Aorta (tissue), 5 donors: ENCODE measurements at regions not wholly inside any gene's neighbourhood (a gene's known extent, or its start where the extent isn't known, plus 50 kb on each side); places are given as distances from the start of the nearest gene placed in this dataset.

Experiments used
- ATAC-seq: fragments of 200-7000 bp; cut with Tn5 transposase; one replicate; pipeline ENCODE4 v1.9.1; 2022; ENCODE audit warnings: moderate library complexity; ENCODE audit not compliant: low FRiP score
- DNase-seq, 2 donors: peaks; one replicate each; pipeline ENCODE4 v3.0.0-alpha.2; 2020
- H3K27ac ChIP-seq, 2 donors: one replicate each; pipeline ENCODE4 v1.5.1; 2013; ENCODE audit warnings: low read length in 2 of 2, mild to moderate bottlenecking in 2 of 2, moderate library complexity in 2 of 2, control low read depth in 1 of 2, inconsistent platforms in 1 of 2, low read depth in 1 of 2
- H3K27me3 ChIP-seq, 2 donors: one replicate each; pipeline ENCODE4 v1.6.1; 2013; ENCODE audit warnings: control low read depth in 1 of 2, low read length in 1 of 2, mild to moderate bottlenecking in 1 of 2, moderate library complexity in 1 of 2; ENCODE audit not compliant: insufficient read depth in 2 of 2, control insufficient read depth in 1 of 2
- H3K36me3 ChIP-seq, 2 donors: one replicate each; pipeline ENCODE4 v1.6.1; 2013; ENCODE audit warnings: control low read depth in 1 of 2, low read length in 1 of 2, mild to moderate bottlenecking in 1 of 2; ENCODE audit not compliant: insufficient read depth in 2 of 2, control insufficient read depth in 1 of 2
- H3K4me1 ChIP-seq, 2 donors: one replicate each; pipeline ENCODE4 v1.6.1; 2013; ENCODE audit warnings: low read length in 2 of 2, control low read depth in 1 of 2, mild to moderate bottlenecking in 1 of 2, moderate library complexity in 1 of 2; ENCODE audit not compliant: insufficient read depth in 2 of 2, control insufficient read depth in 1 of 2
- H3K4me3 ChIP-seq, 2 donors: one replicate each; pipeline ENCODE4 v1.5.1; 2013; ENCODE audit warnings: low read length in 2 of 2, control low read depth in 1 of 2, mild to moderate bottlenecking in 1 of 2
- H3K9me3 ChIP-seq: one replicate; pipeline ENCODE4 v1.6.1; 2013; ENCODE audit warnings: mild to moderate bottlenecking, low read length; ENCODE audit not compliant: control insufficient read depth
- WGBS, 2 donors: extraction: QIAGEN DNeasy Blood & Tissue Kit; methylation state at CpG; one replicate each; pipeline ENCODE4 v1.1.7; 2013; 5-methylcytosine and 5-hydroxymethylcytosine counted together
- intact Hi-C, 2 donors: fragments of 100-400 bp; cut with DNase I; formaldehyde crosslinking; loops; one replicate each; pipeline versions ENCODE4 v1.14.2 to v1.15.0; 2022
- donor health status: healthy with polysubstance abuse.
- donor health status: Bipolar disorder and iron deficiency.
- donor health status: DM: no; HTN: no; CAD: no.
- donor health status: DM: no; HTN: no; CAD: no.
- donor health status: DM: yes; HTN: yes; CAD: no.

GRCh38 chr18:29879763-29880162 lies 1162.8 kb downstream of the DSC3 start:
- H3K4me3 ChIP-seq = no peak overlapping the region
- DNase-seq = no peak
- no peak overlapping the region for H3K27ac ChIP-seq
- no peaks in the 10 kb centered on the region for H3K36me3 ChIP-seq
- no peaks in the 10 kb centered on the region for H3K4me1 ChIP-seq
- whole genome bisulfite sequencing, 2 donors = 76 to 82% methylated on average over 2 of the region's 2 CpGs
- ATAC-seq = no peak
- no peaks in the 10 kb centered on the region for H3K27me3 ChIP-seq
- intact Hi-C loops = no loop called here
- peaks cover 1% of the 10 kb centered on the region for H3K9me3 ChIP-seq

- Histone ChIP-seq H3K27me3 (no peaks in the 10 kb centered on the region), H3K4me3 (no peak overlapping the region), H3K36me3 (no peaks in the 10 kb centered on the region), H3K27ac (no peak overlapping the region), H3K4me1 (no peaks in the 10 kb centered on the region), H3K9me3 (no peaks in the 10 kb centered on the region)
- intact Hi-C loops = no loop called here
- DNase-seq (no peak), ATAC-seq (no peak)
- 76 to 77% methylated on average over 3 of the region's 3 CpGs for WGBS, 2 donors
Observed at GRCh38 chr18:29874519-29875098, 1167.9 kb downstream of the DSC3 start.

GRCh38 chr18:29873211-29873610 lies 1169.3 kb downstream of the DSC3 start:
- intact Hi-C loops = no loop called here
- no peak for DNase-seq
- WGBS, 2 donors = 92 to 93% methylated on average over 8 of the region's 8 CpGs
- H3K36me3 ChIP-seq = no peaks in the 10 kb centered on the region
- H3K4me3 ChIP-seq = no peak overlapping the region
- H3K9me3 ChIP-seq = no peaks in the 10 kb centered on the region
- H3K4me1 ChIP-seq = no peaks in the 10 kb centered on the region
- H3K27me3 ChIP-seq = no peaks in the 10 kb centered on the region
- ATAC-seq = no peak
- H3K27ac ChIP-seq = no peak overlapping the region

GRCh38 chr18:29871246-29871645 lies 1171.3 kb downstream of the DSC3 start:
- WGBS, 2 donors = 16 to 22% methylated on average over 2 of the region's 2 CpGs
- H3K4me3 ChIP-seq = no peak overlapping the region
- intact Hi-C loops = no loop called here

GRCh38 chr18:29862824-29863223 lies 1179.7 kb downstream of the DSC3 start:
- Histone ChIP-seq H3K27ac (no peak overlapping the region), H3K36me3 (no peaks in the 10 kb centered on the region), H3K9me3 (no peaks in the 10 kb centered on the region), H3K4me3 (no peak overlapping the region), H3K27me3 (no peaks in the 10 kb centered on the region), H3K4me1 (no peaks in the 10 kb centered on the region)
- DNase-seq = no peak
- WGBS, 2 donors = 46 to 49% methylated on average over 1 of the region's 1 CpG
- intact Hi-C loops = no loop called here
- no peak for ATAC-seq

More at GRCh38 chr18:29871246-29871645, 1171.3 kb downstream of the DSC3 start:
- H3K9me3 ChIP-seq = no peaks in the 10 kb centered on the region
- DNase-seq = no peak
- ATAC-seq = no peak
- no peaks in the 10 kb centered on the region for H3K27me3 ChIP-seq
- H3K4me1 ChIP-seq = no peaks in the 10 kb centered on the region
- H3K27ac ChIP-seq = no peak overlapping the region
- no peaks in the 10 kb centered on the region for H3K36me3 ChIP-seq

GRCh38 chr18:29855637-29856036 lies 1186.9 kb downstream of the DSC3 start:
- ATAC-seq (no peak), DNase-seq (no peak)
- intact Hi-C loops = no loop called here
- H3K27ac ChIP-seq = no peak overlapping the region
- H3K27me3 ChIP-seq = no peaks in the 10 kb centered on the region
- H3K36me3 ChIP-seq = no peaks in the 10 kb centered on the region
- no peaks in the 10 kb centered on the region for H3K4me1 ChIP-seq
- H3K4me3 ChIP-seq = no peak overlapping the region
- 9 to 15% methylated on average over 1 of the region's 1 CpG for WGBS, 2 donors
- no peaks in the 10 kb centered on the region for H3K9me3 ChIP-seq

- H3K27ac ChIP-seq = no peak overlapping the region
- intact Hi-C loops = no loop called here
- H3K4me1 ChIP-seq = no peaks in the 10 kb centered on the region
- peaks cover 2% of the 10 kb centered on the region for H3K9me3 ChIP-seq
- no peak for DNase-seq
- ATAC-seq = no peak
- no peaks in the 10 kb centered on the region for H3K36me3 ChIP-seq
- no peaks in the 10 kb centered on the region for H3K27me3 ChIP-seq
- no peak overlapping the region for H3K4me3 ChIP-seq
Observed at GRCh38 chr18:29853126-29853525, 1189.4 kb downstream of the DSC3 start.

- H3K4me3 ChIP-seq = no peak overlapping the region
- DNase-seq (no peak), ATAC-seq (no peak)
- 87 to 95% methylated on average over 1 of the region's 1 CpG for WGBS, 2 donors
- peaks cover 2% of the 10 kb centered on the region for H3K9me3 ChIP-seq
- H3K4me1 ChIP-seq = no peaks in the 10 kb centered on the region
- no peaks in the 10 kb centered on the region for H3K36me3 ChIP-seq
- no peaks in the 10 kb centered on the region for H3K27me3 ChIP-seq
- no peak overlapping the region for H3K27ac ChIP-seq
- intact Hi-C loops = no loop called here
Observed at GRCh38 chr18:29849144-29849543, 1193.4 kb downstream of the DSC3 start.

- Histone ChIP-seq H3K27ac (no peak overlapping the region), H3K27me3 (no peaks in the 10 kb centered on the region), H3K4me3 (no peak overlapping the region), H3K4me1 (no peaks in the 10 kb centered on the region), H3K9me3 (peaks cover 2% of the 10 kb centered on the region), H3K36me3 (no peaks in the 10 kb centered on the region)
- no peak for ATAC-seq
- intact Hi-C loops = no loop called here
- WGBS, 2 donors = 15 to 16% methylated on average over 3 of the region's 3 CpGs
- no peak for DNase-seq
Observed at GRCh38 chr18:29841631-29842030, 1200.9 kb downstream of the DSC3 start.
